Thyroid gland (tissue), 4 donors: ENCODE measurements at regions not wholly inside any gene's neighbourhood (a gene's known extent, or its start where the extent isn't known, plus 50 kb on each side); places are given as distances from the start of the nearest gene placed in this dataset.

Experiments used
- DNase-seq, 2 donors: peaks; one replicate each; pipeline ENCODE4 v3.0.0-alpha.2; 2019
- H3K27ac ChIP-seq, 3 donors: fragments of 200-600 bp; sonication (generic); 1 replicate in 2 of 3; 2 replicates in 1 of 3; pipeline ENCODE4 v1.5.1; 2016 to 2019; ENCODE audit warnings: mild to moderate bottlenecking in 1 of 3, moderate library complexity in 1 of 3
- H3K27me3 ChIP-seq: fragments of 200-600 bp; sonication (generic); one replicate; pipeline ENCODE4 v1.5.1; 2019
- H3K36me3 ChIP-seq, 2 donors: fragments of 200-600 bp; sonication (generic); one replicate each; pipeline ENCODE4 v1.5.1; 2016 to 2019
- H3K4me1 ChIP-seq, 2 donors: fragments of 200-600 bp; sonication (generic); one replicate each; pipeline ENCODE4 v1.5.1; 2017 to 2019
- H3K4me3 ChIP-seq, 3 donors: fragments of 200-600 bp; sonication (generic); replicated peaks in 1 of 3; 1 replicate in 2 of 3; 2 replicates in 1 of 3; pipeline ENCODE4 v1.5.1; 2016; ENCODE audit warnings: mild to moderate bottlenecking in 1 of 3
- H3K9me3 ChIP-seq: fragments of 200-600 bp; sonication (generic); one replicate; pipeline ENCODE4 v1.5.1; 2017
- POLR2A ChIP-seq, 2 donors: fragments of 450-650 bp; IDR thresholded peaks; one replicate each; pipeline ENCODE4 v1.6.1; 2017; ENCODE audit warnings: antibody characterized with exemption in 2 of 2, mild to moderate bottlenecking in 2 of 2, moderate library complexity in 1 of 2
- WGBS, 2 donors: methylation state at CpG; one replicate each; pipeline ENCODE4 v1.1.5; 2017; 5-methylcytosine and 5-hydroxymethylcytosine counted together
- intact Hi-C: fragments of 100-400 bp; cut with DNase I; formaldehyde crosslinking; loops from one replicate; pipeline ENCODE4 v1.15.1; 2023
- TF ChIP-seq, protein P1 (sequence below), 6 experiments: fragments of 200-600 bp in 3 of 6; fragments of 450-650 bp in 3 of 6; sonication (generic) in 3 of 6; IDR thresholded peaks; one replicate each; pipeline ENCODE4 v1.5.1; 2016 to 2019; ENCODE audit warnings: antibody characterized with exemption in 6 of 6, mild to moderate bottlenecking in 2 of 6, inconsistent platforms in 1 of 6, moderate library complexity in 1 of 6

DNA sequence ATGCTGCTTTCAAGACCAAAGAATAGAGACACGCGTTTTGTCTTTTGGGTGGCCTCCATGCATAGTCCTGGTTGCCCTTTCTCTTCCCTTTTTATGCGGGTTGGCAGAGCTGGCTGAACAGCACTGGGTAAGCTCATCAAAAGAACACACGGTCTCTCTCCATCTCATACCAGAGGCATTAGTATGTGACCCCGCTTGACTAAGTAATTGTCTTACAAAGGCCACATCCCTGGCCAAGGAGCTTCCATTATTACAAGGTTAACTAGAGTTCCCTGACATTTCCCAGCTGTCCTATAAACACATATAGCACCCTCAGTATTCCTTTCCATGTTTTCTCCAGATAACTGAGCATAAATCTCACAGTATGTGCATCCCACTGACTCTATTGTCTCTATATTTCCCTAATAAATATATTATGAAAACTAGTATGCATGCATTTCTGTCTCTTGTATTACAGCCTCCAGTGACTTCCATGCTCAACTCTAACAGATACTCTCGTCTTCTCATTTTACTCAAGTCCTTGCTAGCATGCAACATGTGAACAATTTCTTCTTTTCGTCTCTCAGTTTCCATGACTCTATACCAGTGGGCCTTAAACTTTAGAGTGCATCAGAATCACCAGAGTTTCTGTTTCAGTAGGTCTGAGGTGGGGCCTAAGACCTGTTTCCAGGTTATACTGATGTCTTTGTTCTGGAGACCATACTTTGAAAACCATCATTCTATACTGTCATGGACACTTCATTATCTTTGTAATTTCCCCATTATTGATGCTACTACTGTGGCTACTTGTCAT is 247.7 kb upstream of the ARSJ start:
- no peak overlapping the region for H3K4me3 ChIP-seq
- no peaks in the 10 kb centered on the region for H3K27me3 ChIP-seq
- no peaks in the 10 kb centered on the region for H3K9me3 ChIP-seq
- H3K36me3 ChIP-seq = no peaks in the 10 kb centered on the region
- no peak for TF ChIP-seq POLR2A (IDR thresholded peaks at IDR 0.05)
- TF ChIP-seq, protein P1, sequence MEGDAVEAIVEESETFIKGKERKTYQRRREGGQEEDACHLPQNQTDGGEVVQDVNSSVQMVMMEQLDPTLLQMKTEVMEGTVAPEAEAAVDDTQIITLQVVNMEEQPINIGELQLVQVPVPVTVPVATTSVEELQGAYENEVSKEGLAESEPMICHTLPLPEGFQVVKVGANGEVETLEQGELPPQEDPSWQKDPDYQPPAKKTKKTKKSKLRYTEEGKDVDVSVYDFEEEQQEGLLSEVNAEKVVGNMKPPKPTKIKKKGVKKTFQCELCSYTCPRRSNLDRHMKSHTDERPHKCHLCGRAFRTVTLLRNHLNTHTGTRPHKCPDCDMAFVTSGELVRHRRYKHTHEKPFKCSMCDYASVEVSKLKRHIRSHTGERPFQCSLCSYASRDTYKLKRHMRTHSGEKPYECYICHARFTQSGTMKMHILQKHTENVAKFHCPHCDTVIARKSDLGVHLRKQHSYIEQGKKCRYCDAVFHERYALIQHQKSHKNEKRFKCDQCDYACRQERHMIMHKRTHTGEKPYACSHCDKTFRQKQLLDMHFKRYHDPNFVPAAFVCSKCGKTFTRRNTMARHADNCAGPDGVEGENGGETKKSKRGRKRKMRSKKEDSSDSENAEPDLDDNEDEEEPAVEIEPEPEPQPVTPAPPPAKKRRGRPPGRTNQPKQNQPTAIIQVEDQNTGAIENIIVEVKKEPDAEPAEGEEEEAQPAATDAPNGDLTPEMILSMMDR (IDR thresholded peaks at IDR 0.05) = no peak
- H3K27ac ChIP-seq = no peak overlapping the region
- DNase-seq = no peak
- 89 to 90% methylated on average over 7 of the region's 7 CpGs for WGBS, 2 donors
- intact Hi-C loops = no loop called here
- H3K4me1 ChIP-seq = no peaks in the 10 kb centered on the region

DNA sequence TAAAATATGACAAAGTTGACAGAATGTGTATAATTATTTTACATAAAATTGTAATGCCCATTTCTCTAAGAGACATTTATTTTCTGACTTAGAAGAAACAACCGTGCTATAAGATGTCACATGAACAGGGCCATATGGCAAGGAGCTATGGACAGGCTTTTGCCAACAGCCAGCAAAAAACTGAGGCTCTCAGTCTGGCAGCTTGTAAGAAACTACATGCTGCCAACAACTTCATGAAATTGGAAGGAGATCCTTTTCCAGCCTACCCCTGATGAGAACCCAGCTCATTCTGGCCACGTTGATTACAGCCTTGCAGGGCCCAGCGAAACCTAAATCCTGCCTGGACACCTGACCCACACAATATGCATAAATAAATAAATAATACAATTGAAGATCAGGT is 250.3 kb upstream of the ARSJ start:
- H3K4me1 ChIP-seq = no peaks in the 10 kb centered on the region
- H3K27me3 ChIP-seq = no peaks in the 10 kb centered on the region
- no peak for TF ChIP-seq POLR2A (IDR thresholded peaks at IDR 0.05)
- TF ChIP-seq, protein P1 (IDR thresholded peaks at IDR 0.05) = no peak
- H3K9me3 ChIP-seq = no peaks in the 10 kb centered on the region
- H3K4me3 ChIP-seq = no peak overlapping the region
- DNase-seq = no peak
- intact Hi-C loops = no loop called here
- 85 to 87% methylated on average over 3 of the region's 3 CpGs for WGBS, 2 donors
- H3K27ac ChIP-seq = no peak overlapping the region
- no peaks in the 10 kb centered on the region for H3K36me3 ChIP-seq

DNA sequence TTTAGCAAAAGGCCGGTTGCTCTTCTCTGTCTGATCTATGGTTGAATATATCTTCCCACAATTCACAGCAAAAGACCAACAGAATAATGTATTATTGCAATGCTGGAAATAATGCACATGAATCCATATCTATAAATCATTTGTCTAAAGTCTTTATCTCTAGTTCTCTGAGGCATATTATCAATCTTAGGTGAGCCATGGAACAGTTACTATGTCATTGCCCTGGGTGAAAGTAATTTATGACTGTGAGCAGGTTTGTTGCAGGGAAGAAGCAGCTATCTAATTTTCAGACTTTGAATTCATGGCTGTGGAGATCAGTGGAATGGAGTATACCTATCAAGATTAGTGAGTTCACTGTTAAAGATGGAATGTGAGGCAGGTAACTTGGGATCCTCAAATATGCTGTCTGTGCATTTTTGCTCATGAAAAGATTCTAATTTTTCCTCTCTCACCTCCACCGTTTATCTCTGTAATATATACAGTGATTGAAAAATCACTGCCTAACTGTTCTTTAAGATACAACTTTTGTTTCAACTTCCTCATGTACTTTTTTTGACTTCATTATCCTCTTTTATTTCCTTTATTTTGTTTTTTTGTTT is 256.8 kb upstream of the ARSJ start:
- H3K27ac ChIP-seq = no peak overlapping the region
- intact Hi-C loops = no loop called here
- no peaks in the 10 kb centered on the region for H3K27me3 ChIP-seq
- TF ChIP-seq, protein P1 (IDR thresholded peaks at IDR 0.05) = no peak
- TF ChIP-seq POLR2A (IDR thresholded peaks at IDR 0.05) = no peak
- WGBS, 2 donors = 88 to 91% methylated on average over 2 of the region's 2 CpGs
- no peak for DNase-seq
- H3K9me3 ChIP-seq = no peaks in the 10 kb centered on the region
- no peak overlapping the region for H3K4me3 ChIP-seq
- no peaks in the 10 kb centered on the region for H3K36me3 ChIP-seq
- no peaks in the 10 kb centered on the region for H3K4me1 ChIP-seq

DNA sequence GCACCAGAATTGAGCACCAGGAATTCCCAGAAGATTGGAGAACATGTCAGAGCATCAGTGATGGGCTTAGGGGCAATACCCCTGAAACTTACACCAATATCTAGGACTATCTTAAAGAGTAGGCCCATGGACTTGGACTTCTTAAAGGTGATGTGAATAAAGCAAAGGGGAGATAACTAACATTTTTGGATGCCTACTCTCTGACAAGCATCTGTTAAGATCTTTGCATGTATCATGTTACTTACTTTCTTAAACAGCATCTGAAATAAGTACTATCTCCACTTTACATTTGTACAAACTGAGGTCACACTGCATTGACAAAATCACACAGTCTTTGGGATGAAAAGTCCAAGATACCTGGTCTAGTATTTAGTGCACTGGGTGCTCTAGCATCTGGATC is 258.6 kb upstream of the ARSJ start:
- Histone ChIP-seq H3K36me3 (no peaks in the 10 kb centered on the region), H3K27ac (no peak overlapping the region), H3K27me3 (no peaks in the 10 kb centered on the region), H3K4me1 (no peaks in the 10 kb centered on the region), H3K4me3 (no peak overlapping the region), H3K9me3 (no peaks in the 10 kb centered on the region)
- no peak for DNase-seq
- TF ChIP-seq POLR2A (IDR thresholded peaks at IDR 0.05) = no peak
- TF ChIP-seq, protein P1 (IDR thresholded peaks at IDR 0.05) = no peak
- intact Hi-C loops = no loop called here

DNA sequence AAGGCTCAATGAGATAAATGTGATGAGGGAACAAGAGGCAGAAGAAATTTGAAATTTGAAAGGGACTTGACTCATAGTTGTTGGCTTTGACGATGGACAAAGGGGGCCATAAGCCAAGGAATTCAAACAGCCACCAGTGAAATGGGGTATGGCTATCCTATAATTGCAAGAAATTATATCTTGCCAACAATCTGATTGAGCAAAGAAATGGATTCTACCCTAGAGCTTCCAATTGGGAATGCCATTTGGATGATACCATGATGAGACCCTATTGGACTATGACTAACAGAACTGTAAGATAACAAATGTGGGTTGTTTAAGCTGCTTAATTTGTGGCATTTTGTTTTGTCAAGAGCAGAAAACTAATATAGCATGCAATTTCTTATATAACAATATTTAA is 270.1 kb upstream of the ARSJ start:
- TF ChIP-seq, protein P1 (IDR thresholded peaks at IDR 0.05) = no peak
- TF ChIP-seq POLR2A (IDR thresholded peaks at IDR 0.05) = no peak
- no peak for DNase-seq
- no peaks in the 10 kb centered on the region for H3K27me3 ChIP-seq
- H3K4me1 ChIP-seq = no peaks in the 10 kb centered on the region
- no peak overlapping the region for H3K4me3 ChIP-seq
- H3K9me3 ChIP-seq = no peaks in the 10 kb centered on the region
- WGBS, 2 donors = 82 to 89% methylated on average over 1 of the region's 1 CpG
- no peaks in the 10 kb centered on the region for H3K36me3 ChIP-seq
- no peak overlapping the region for H3K27ac ChIP-seq
- intact Hi-C loops = no loop called here
